Hippocampal formation (tissue), 2 donors: ENCODE measurements at regions not wholly inside any gene's neighbourhood (a gene's known extent, or its start where the extent isn't known, plus 50 kb on each side); places are given as distances from the start of the nearest gene placed in this dataset.

Experiments
- DNase-seq, 2 donors: peaks; one replicate each; lab custom pipeline; 2025; lab: John Stamatoyannopoulos, UW

DNA sequence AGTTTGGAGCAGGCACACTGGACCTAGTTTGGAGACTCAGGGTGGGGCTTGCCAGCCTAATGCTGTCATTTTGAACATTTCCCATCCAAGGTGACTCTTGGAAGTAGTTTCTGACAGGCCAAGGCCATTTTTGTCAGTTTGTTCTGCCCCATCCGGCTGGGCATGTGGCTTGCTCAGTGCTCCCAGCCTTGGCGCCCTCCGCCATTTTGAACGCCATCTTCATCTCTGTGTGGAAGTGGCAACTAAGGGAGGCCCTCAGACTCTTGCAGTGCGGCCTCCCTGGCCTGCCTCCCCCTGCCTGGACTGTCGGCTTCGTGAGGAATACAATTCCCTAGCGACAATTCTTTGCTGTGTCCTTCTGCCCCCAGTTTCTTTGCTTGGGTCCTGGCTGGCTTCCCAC, 150.6 kb upstream of the RGMA start:
- no peak for DNase-seq

DNA sequence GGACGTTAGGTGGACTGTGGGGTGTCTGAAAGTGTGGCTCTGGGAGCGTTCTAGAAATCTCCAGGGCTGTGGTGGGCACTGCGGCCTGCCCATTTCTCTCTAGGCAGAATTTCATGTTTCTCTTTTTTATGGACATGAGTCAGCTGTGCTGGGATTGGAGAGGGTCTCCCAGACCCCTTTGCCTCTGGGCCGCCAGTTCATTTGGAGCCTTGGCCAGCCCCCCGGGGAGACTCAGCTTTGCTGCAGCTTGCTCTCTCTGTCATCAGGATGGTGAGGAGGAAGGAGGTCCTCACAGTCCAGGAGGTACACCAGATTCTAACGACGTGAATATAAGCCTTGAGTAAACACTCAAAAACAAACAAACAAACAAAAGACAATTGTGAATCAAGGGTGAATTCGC, 149.6 kb upstream of the RGMA start:
- DNase-seq = no peak

DNA sequence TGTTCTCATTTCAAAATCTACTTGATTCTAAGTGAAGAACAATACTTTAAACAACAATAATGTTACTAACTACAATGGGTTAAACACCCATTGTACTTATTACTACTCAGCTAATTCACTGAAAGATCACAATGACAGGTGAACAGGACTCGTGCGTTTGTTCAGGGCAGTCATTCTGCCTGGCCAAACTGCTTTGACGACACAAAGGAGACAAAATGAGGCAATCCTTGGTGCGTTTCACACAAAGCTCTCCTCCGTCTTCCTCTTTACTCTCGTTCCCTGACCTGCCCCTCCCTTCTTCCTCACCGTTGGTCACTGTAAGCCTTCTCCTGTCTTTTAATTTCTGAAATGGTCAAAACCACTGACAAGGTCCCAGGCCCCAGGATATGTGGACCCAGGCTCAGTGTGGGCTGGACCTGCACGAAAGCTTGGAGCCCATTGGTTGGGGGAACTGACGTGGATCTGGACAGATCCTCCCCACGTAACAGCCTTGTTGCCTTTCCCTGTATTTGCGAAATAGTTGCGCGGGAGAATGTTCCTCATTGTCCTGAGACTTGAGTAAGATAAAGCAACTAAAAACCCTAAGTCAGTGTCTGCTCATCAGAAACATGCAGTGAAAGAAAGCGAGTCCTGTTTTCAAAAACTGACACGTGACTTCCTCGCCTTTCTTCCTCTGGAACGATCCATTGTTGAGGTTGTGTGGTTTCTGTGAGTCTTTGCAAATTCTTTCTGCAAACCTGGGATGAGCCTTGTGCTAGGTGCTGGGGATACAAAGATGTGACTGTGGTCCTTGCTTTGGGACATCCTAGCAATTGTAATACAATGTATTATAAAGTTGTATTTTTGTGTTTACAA, 147.1 kb upstream of the RGMA start:
- DNase-seq = peak in 1 of 2 donors; percentile 10

DNA sequence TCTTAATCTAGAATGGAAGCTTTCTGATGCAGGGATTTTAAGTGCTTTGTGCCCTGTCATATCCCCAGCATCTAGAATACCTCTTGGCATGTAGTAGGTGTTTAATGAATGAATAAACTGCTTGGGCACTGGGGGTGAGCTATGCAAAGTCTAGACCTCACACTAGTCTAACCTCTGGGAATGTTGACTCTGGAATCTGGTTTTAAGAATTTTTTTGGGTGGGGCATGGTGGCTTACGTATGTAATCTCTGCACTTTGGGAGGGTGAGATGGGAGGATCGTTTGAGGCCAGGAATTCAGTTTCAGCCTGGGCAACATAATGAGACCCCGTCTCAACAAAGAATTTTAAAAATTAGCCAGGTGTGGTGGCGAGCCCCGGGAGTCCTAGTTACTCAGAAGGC, 146.3 kb upstream of the RGMA start:
- DNase-seq = no peak

DNA sequence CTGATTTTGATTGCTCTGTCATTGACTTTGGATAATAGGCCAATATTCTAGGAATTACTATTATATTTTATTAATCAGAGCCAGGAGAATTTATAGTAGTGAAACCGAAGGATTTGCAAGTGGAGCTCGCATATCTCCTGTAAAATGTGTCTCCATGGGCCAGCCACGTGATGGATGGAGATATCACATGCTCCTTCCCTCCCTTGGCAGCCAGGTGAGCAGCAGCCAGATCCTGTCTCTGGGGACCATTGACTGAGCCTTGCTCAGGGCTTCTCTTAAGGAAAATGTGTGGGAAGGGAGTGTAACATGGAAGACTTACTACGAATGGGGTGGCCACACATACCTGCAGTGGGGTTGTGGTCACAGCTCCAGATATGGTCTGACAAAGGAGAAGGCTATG, 144.7 kb upstream of the RGMA start:
- DNase-seq = no peak

DNA sequence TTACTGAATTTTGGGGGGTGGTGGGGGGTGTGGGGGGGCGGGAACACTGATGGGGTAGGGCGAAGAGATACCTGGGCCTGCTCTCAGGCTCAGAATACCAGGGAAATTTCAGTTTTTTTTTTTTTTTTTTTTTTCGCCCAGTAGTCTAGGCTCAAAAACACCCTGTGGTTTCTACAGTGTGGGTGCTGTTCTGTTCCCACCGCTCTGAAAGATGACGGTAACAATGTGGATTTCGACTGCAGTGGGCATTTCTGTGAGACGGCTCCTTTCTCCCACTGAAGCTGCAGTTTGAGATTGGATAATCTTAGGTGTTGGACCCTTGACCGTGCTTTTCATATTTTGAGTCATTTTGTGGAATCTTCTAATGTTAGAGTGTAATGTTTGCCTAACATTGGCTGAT, 143.8 kb upstream of the RGMA start:
- no peak for DNase-seq

DNA sequence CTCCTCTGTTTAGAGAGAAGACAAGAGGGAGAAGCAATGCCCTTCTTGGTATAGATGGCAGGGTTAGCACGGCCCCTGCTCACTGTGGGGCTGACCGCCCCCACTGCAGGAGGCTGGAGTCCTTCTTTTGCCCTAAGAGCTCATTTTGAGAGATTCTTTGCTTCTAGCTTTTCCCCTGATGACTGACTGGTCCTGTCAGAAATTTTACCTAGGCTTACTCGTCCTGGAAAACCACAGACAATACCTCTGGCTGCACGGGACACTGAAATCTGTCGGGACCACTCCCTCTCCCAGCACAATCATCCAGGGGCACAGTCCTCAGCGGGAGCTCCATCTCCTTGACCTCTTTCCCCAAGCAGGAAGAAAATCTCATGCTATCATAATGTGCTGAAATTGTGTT, 143.0 kb upstream of the RGMA start:
- no peak for DNase-seq

DNA sequence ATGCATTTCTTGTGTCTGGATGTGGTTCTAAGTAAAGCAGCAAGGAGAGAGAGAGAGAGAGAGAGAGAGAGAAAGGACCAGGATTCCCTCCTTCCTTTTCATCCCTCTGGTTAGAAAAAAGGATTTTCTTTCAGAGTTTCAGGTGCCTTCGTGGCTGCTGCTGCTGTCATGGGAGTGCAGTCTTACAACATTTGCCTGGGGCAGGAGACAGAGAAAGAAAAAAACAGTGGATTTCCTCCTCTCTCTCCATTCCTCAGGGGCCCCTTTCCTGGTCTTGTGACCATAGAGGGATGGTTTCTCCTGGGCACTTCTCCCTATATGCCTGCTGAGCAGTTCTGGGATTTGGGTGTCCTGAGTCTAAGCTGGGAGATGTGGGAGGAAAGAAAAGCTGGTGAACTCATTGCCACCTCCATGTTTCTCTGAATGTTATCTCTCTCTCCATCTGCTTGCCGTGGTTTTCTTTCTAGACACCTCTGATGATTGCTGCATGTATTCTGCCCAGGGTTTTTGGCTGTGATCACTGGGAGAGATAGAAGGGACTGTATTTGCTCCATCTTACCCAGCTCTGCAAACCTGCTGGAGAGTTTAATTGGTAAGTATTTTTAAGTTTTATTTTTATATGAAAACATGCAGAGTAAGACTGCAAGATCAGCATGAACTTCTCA, 142.4 kb upstream of the RGMA start:
- peak in 1 of 2 donors; percentile 19 for DNase-seq

DNA sequence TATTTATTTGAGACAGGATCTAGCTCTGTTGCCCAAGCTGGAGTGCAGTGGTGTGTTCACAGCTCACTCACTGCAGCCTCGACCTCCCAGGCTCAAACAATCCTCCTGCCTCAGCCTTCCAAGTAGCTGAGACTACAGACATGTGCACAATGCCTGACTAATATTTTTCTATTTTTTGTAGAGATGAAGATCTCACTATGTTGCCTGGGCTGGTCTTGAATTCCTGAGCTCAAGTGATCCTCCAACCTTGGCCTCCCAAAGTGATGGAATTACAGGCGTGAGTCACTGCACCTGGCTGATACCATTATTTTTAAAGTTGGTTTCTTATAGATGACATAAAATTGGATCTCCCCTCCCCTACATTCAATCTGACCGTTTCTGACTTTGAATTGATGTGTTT, 139.5 kb upstream of the RGMA start:
- DNase-seq = no peak

DNA sequence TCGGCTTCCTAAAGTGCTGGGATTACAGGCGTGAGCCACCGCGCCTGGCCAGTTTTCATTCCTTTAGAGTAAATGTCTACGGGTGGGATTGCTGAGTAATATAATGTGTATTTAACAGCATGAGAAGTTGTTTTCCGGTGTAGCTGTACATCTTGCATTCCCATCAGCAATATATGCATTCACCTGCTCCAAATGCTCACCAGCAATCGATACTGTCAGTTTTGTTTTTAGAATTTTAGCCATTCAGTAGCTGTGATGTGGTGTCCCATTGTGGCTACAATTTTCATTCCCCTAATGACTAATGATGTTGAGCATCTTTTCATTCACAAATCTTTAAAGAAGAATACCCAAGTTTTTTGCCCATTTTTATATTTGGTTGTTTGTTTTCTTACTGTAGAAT, 134.8 kb upstream of the RGMA start:
- DNase-seq = no peak

DNA sequence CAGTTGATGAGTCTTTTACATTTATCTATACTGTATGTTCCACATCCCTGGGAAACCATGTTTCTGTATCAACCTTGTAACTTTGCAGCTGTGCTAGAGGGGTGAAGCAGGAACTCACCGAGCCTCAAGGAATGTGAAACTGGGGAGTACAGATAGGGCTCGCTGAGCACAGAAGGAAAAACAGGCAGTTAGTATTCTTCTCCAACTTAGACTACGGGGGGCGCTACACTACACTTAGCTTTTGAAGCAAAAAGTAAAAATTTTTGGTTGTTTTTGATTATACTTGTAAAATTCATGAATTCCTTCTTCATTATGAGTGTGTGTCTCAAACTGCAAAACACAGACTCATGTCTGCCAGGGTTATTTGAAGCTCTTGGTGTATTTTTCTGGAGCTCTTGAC, 132.7 kb upstream of the RGMA start:
- no peak for DNase-seq

DNA sequence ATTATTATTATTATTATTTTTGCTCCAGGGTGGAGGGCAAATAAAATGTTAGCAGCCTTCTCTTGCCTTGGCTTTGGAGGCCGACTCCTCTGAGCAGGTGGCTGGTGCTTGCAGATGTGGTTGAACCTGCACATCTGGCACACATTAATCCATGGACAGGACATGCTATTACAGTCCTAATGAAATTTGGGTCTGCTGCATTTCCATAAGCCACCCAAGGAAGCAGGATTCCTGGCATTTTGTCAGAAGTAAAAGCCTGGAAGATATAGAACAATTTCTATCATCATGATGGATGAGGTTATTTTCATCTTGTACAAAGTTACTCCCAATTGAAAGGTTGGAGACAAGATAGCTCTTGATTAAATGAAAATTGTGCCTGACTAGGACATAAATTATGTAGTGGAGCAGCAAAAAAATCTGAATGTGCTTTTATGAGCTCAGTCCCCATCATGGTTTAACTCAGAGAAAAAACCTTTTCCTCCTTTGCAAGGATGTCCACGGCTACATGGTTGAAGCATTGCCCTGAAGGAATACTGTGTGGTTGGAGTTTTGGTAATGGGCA, 130.9 kb upstream of the RGMA start:
- DNase-seq = no peak

DNA sequence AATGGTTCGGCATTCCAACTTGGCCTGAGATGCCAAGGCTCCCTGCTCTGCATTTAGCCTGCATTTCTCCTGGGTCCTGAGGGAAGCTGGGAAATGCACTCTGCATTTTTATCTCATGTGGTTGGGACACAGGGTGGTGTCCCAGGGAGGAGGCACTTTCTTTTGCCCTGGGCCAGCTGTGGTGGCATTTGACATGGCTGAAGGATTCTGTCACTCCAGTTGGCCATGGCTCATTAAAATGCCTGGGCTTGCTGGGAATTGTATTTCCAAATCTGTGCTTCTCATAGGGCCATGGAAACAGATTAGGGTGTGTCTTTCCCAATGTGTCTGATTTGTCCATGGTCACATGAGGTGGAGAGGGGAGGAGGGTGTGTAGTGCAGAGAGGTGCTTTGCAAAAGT, 128.3 kb upstream of the RGMA start:
- DNase-seq = no peak

DNA sequence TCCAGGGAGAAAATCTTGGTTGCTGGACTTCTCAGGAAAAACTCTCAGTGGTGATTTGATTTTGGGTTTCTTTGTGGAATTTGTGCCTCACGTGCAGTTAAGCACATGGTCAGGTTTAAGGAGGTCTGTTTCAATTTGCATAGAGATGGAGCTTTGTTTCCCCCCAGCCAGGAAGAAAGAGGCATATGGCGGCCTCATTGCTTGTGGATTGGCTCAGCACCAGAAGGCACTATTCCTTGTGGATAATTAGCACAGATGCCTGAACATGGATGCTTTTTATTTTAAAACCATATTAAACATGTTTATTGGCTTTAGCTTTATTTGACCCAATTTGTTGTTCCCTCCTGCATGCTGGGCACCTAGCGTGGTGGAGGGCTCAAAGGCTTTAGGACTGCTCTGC, 125.1 kb upstream of the RGMA start:
- no peak for DNase-seq

DNA sequence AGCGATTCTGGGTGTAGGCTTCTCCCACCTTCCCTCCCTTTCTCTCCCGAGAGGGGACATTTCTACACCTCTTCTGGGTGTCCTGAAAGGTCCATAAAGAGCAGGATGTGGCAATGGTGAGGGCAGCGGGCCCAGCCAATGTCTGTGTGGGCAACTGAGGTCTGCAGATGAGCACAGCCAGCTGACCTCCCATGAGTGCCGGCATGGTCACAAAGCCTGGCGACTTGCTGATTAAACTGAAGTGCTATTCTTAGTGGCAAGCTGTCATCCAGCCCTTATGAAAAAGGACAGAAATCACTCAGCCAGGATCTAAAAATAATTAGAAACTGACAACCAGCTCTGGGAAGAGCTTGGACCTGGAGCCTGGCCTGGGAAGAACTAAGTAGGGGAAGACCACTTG, 124.3 kb upstream of the RGMA start:
- DNase-seq = no peak

DNA sequence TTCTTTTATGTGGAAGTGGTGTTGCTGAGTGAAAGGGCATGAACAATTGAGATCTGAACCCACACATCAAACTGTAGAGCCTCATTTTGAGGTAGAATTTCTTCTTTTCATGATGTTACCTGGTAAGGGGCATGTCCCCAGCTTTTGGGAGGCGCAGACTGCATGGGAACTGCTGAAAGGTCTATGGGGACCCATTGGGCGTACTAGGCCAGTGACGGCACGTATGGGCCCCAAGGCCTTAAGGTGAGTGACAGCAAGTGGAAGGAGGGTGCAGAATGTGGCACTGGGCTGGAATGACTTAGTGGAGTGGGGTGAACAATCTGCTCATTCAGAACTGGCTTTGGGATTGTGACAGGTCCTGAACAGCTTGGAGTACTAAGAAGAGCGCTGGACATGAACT, 123.6 kb upstream of the RGMA start:
- no peak for DNase-seq

DNA sequence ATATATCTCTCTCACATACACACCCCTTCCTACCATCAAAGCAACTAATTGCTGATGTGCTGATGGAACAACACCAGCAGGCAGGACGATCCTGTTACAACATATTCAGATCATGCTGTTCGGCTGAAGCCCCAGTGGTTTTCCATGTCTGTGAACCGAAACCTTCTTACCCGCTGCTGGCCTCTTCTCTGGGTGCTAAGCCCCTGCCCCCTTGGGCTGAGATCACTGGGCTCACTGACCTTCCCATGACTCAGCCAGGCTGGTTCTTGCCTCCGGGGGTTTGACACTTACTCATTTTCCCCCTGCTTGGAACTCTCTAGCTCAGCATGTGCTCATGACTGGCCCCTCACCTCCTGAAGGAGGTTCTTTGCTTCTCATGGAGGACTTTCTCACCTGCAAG, 122.0 kb upstream of the RGMA start:
- no peak for DNase-seq

DNA sequence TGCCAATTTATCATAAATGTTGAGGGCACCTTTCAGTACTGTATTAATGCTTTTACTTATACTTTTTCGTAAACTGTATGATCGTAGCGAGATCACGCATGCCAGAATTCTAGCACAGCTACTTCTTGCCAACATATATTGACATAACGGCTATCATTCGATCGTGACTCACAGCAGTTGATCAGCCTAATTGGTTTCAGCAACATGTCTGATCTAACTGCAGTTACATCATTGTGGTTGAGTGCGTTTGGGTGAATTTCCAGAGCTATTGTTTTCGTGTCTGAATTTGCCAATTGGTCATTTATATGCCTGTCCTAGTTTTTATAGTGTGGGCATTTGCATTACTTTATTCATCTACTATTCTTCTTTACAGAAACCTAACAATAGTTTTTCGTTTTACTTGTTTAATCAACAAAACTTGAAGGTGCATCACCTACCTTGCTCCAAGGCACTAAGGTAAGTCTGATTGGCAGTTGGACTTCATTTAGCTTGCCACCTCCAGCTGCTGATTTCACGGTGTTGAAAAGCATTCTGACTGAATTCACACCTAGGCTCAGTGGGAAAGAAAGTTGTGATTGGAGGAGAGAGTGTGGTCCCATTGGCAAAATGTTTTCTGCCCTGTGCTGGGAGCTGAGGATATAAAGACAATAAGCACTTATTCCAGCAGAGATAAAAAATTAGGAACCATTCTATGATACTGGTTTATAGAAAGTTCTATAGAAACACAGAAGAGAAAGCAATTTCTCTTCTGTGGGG, 120.9 kb upstream of the RGMA start:
- DNase-seq = no peak

DNA sequence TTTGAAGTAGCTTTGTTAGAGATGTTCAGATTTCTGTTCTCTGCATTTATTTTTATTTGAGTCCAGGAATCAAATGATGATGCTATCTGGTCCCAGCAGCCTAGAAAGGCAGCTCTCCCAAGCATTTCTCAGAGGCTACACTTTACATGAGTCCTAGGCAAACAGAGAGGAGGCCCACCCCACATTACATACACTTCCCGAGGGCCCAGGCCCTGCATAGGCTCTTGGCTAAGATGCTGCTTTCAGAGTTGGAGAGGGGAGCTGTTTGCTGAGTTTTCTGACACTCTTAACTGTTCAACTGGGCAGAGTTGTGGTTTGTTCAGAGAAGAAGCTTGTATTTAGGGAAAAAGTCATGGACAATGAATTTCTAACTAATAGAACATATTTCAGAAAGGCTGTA, 117.9 kb upstream of the RGMA start:
- DNase-seq = no peak

DNA sequence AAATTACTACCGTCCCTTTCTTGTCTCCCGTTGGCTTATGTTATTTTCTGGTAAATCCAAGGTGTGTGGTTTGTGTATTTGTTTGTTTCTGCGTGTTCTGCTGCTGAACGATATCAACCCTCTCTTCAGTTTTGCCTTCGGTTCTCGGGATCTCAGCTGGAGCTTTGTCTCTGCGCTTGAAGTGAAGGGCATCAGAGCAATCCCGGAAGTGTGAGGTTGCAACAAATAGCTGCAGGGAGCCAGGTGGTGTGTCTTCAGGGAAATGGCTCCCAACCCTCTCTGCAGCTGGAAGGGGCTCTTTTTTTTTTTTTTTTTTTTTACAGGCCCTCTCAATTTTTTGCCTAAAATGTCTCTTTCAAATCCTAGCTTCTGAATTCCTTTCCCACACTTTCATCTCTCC, 116.4 kb upstream of the RGMA start:
- no peak for DNase-seq

DNA sequence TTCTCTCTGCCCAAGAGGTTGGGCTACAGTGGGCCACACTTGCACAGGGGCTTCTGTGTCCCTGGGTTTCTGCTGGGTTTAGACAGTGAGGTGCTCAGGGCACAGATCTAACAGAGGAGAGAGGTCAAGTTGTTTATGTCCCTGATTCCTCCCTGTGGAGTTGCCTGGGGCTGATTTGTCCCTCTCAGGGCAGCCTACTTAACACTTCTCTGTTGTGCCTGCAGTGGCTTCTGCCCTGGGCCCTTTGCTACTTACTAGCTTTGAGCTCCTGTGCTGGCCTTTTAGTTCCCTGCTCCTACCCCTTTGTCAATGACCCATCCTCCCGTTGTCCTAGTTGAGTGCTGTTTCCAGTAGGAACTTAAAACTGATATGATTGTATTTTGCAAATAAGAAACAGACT, 114.0 kb upstream of the RGMA start:
- no peak for DNase-seq

DNA sequence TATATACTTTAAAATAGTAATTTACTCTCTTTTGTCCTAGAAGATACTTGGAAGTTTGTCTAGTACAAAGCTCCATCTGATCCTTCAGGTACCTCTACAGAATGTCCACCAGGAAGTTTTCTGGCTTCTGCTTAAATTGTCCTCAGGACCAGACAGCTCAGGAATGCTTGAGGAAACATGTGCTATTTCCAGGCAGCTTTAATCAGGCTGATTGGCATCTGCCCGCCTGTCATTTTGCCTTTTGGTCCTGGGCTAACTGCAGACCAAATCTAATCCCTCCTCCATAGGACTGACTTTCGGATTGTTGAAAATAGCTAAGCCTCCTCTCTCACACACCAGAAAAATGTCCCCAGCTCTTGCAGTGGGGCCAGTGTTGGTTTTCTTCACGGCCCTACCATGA, 113.4 kb upstream of the RGMA start:
- no peak for DNase-seq

DNA sequence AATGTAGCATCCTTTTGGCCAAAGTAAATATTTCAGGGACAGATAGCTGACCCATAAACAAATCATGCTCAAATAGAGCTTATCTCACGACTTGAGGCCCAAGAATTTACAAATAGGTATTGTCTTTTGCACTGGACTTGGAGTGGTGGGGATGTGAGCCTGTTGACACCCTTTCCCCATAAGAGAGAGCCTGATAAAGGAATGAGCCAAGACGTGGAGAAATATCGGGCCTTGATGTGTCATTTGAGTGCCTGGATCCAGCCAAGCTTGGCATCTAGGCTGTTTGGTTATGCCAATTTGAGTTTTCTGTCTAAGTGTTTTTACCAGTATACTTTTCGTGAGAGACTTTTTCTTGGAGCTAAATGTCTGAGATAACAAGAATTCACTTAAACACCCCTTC, 112.9 kb upstream of the RGMA start:
- DNase-seq = no peak
